Neural crest cell (in vitro differentiated cells): ENCODE measurements at regions not wholly inside any gene's neighbourhood (a gene's known extent, or its start where the extent isn't known, plus 50 kb on each side); places are given as distances from the start of the nearest gene placed in this dataset.
"Not testable (repeated sequence)": the region's sequence is repeated elsewhere in the genome, so short reads cannot be mapped to it uniquely, and the experiment has no call there.

ENCODE experiments used
- DNase-seq: peaks from one replicate; pipeline ENCODE4 v3.0.0; 2021; ENCODE audit warnings: low read depth, mixed read lengths, low spot score
- H3K27ac Mint-ChIP-seq: one replicate; pipeline ENCODE4 v1.8.0; 2021; ENCODE audit warnings: mild to moderate bottlenecking, mixed read lengths; ENCODE audit not compliant: unreplicated experiment
- H3K27me3 Mint-ChIP-seq: 2 replicates; pipeline ENCODE4 v1.8.0; 2021; ENCODE audit warnings: low read depth, mild to moderate bottlenecking, mixed read lengths
- H3K36me3 Mint-ChIP-seq: 2 replicates; pipeline ENCODE4 v1.8.0; 2021; ENCODE audit warnings: low read depth, mild to moderate bottlenecking, mixed read lengths
- H3K4me1 Mint-ChIP-seq: 2 replicates; pipeline ENCODE4 v1.8.0; 2021; ENCODE audit warnings: mixed read lengths
- H3K4me3 Mint-ChIP-seq: one replicate; pipeline ENCODE4 v1.8.0; 2021; ENCODE audit warnings: mild to moderate bottlenecking, mixed read lengths
- H3K9me3 Mint-ChIP-seq: 2 replicates; pipeline ENCODE4 v1.8.0; 2021; ENCODE audit warnings: mixed read lengths
- TF ChIP-seq, protein P1 (sequence below): fragments of 200-600 bp; sonication (generic); conservative IDR thresholded peaks from 2 replicates; pipeline ENCODE4 v1.5.0; 2021; ENCODE audit warnings: antibody characterized with exemption, mild to moderate bottlenecking

DNA sequence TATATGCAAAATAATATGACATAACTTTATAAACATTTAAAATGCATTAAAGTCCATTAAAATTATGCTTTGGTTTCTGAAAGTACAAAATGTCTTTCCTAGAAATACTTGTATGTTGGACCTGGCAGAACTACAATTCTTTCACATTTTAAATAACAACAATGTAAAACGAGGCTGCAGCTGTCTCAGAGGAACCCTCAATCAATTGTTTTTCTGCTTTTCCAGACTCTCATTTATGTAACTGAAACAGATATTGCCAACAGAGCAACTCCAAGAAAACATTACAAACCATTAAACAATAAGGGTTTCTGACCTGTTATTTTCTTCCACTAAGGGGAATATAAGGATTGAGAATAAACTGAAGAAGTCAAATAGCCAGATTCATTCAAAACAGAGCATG, 1193.4 kb downstream of the NCAM2 start:
- Mint-ChIP-seq H3K4me3 (no peak overlapping the region), H3K4me1 (no peaks in the 10 kb centered on the region), H3K36me3 (no peaks in the 10 kb centered on the region), H3K9me3 (peaks cover 7% of the 10 kb centered on the region), H3K27me3 (no peaks in the 10 kb centered on the region), H3K27ac (no peak overlapping the region)
- DNase-seq = no peak
- TF ChIP-seq, protein P1, sequence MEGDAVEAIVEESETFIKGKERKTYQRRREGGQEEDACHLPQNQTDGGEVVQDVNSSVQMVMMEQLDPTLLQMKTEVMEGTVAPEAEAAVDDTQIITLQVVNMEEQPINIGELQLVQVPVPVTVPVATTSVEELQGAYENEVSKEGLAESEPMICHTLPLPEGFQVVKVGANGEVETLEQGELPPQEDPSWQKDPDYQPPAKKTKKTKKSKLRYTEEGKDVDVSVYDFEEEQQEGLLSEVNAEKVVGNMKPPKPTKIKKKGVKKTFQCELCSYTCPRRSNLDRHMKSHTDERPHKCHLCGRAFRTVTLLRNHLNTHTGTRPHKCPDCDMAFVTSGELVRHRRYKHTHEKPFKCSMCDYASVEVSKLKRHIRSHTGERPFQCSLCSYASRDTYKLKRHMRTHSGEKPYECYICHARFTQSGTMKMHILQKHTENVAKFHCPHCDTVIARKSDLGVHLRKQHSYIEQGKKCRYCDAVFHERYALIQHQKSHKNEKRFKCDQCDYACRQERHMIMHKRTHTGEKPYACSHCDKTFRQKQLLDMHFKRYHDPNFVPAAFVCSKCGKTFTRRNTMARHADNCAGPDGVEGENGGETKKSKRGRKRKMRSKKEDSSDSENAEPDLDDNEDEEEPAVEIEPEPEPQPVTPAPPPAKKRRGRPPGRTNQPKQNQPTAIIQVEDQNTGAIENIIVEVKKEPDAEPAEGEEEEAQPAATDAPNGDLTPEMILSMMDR = no peak

- Mint-ChIP-seq H3K36me3 (no peaks in the 10 kb centered on the region), H3K4me3 (no peak overlapping the region), H3K4me1 (no peaks in the 10 kb centered on the region), H3K27ac (no peak overlapping the region), H3K9me3 (peaks cover 9% of the 10 kb centered on the region), H3K27me3 (no peaks in the 10 kb centered on the region)
- no peak for DNase-seq
- TF ChIP-seq, protein P1 = no peak
Observed at GRCh38 chr21:22192766-22193165, 1194.6 kb downstream of the NCAM2 start.

GRCh38 chr21:22194986-22195385, 1196.8 kb downstream of the NCAM2 start:
- DNase-seq, H3K27ac Mint-ChIP-seq, H3K27me3 Mint-ChIP-seq, H3K4me3 Mint-ChIP-seq, H3K9me3 Mint-ChIP-seq, H3K36me3 Mint-ChIP-seq, H3K4me1 Mint-ChIP-seq: not testable (repeated sequence)

DNA sequence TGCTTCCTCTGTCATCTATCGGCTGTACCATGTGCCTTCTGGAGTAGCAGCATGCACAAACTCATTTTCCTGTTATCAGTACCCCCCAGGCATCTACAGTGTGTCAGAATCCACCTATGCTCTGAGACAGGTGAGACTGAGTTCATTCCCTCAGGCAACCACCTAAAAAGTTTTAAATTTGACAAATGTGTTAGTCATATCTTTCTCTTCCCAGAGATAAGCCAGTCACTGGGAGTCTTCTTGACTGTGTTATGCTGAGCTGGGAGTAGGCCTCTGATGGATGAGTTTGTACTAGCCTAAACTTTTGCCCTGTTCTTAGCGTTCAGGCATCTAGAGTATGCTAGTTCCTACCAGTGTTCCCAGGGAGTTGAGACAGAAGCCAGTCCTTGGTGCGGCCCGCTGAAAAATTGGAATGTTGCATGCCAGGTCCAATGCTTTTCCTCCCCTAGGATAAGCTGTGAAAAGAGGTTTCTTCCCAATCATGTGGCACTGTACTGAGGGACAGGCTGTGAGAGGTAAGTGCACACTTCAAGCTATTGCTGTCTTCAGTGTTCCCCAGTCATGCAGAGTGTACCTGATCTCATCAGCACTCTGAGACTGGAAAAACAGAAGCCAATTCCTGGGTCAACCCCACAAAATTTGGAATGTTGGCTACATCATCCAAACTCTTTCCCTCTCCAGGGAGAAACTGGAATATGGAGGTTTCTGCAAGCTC, 1202.3 kb downstream of the NCAM2 start:
- no peak for DNase-seq
- no peaks in the 10 kb centered on the region for H3K27me3 Mint-ChIP-seq
- no peaks in the 10 kb centered on the region for H3K36me3 Mint-ChIP-seq
- peaks cover 3% of the 10 kb centered on the region for H3K9me3 Mint-ChIP-seq
- TF ChIP-seq, protein P1 = no peak
- no peaks in the 10 kb centered on the region for H3K4me1 Mint-ChIP-seq
- no peak overlapping the region for H3K4me3 Mint-ChIP-seq
- H3K27ac Mint-ChIP-seq = no peak overlapping the region

GRCh38 chr21:22201126-22201525, 1202.9 kb downstream of the NCAM2 start:
- TF ChIP-seq, protein P1 = no peak
- no peaks in the 10 kb centered on the region for H3K27me3 Mint-ChIP-seq
- DNase-seq = no peak
- H3K36me3 Mint-ChIP-seq = no peaks in the 10 kb centered on the region
- H3K4me3 Mint-ChIP-seq = no peak overlapping the region
- no peak overlapping the region for H3K27ac Mint-ChIP-seq
- peaks cover 3% of the 10 kb centered on the region for H3K9me3 Mint-ChIP-seq
- H3K4me1 Mint-ChIP-seq = no peaks in the 10 kb centered on the region

DNA sequence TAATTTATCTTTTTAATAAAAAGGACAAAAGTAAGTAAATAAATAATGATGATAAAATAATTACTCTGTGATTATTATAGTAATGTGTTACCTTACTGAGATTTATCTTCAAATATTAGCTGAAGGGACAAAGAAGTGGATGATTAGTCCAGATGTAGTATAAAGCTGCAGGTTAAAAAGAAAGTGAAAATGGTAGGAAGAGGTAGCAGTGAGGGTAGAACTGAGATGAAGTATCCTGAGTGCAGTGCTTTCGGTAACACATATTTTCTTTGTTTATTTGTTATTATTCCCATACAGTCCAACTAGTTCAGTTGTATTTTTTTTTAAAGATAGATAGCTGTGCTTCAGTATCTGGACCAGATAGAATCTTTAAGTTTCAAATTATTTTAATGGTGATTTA, 1203.5 kb downstream of the NCAM2 start:
- Mint-ChIP-seq H3K36me3 (no peaks in the 10 kb centered on the region), H3K9me3 (peaks cover 3% of the 10 kb centered on the region), H3K27me3 (no peaks in the 10 kb centered on the region), H3K27ac (no peak overlapping the region), H3K4me3 (no peak overlapping the region), H3K4me1 (no peaks in the 10 kb centered on the region)
- DNase-seq = no peak
- TF ChIP-seq, protein P1 = no peak
